ENCODE measurements at regions not wholly inside any gene's neighbourhood (a gene's known extent, or its start where the extent isn't known, plus 50 kb on each side); places are given as distances from the start of the nearest gene placed in this dataset.

GRCh38 chr1:196070940-196071339 lies 537.3 kb downstream of the KCNT2 start:
- Mint-ChIP-seq H3K27ac (no peak overlapping the region), H3K4me3 (no peak overlapping the region), H3K36me3 (ENCODE audit: low read depth) (no peaks in the 10 kb centered on the region), H3K4me1 (ENCODE audit: low read depth) (no peaks in the 10 kb centered on the region), H3K9me3 (peaks cover 6% of the 10 kb centered on the region; the same call in 1 of the 2 replicates), H3K27me3 (ENCODE audit: insufficient read depth) (no peaks in the 10 kb centered on the region)
- TF ChIP-seq CTCF (IDR thresholded peaks at IDR 0.05): no peak
- no peak for DNase-seq

- TF ChIP-seq CTCF (IDR thresholded peaks at IDR 0.05): no peak
- no peak for DNase-seq
- H3K4me1 Mint-ChIP-seq (ENCODE audit: low read depth): no peaks in the 10 kb centered on the region
- no peaks in the 10 kb centered on the region for H3K27me3 Mint-ChIP-seq (ENCODE audit: insufficient read depth)
- H3K36me3 Mint-ChIP-seq (ENCODE audit: low read depth): no peaks in the 10 kb centered on the region
- no peak overlapping the region for H3K27ac Mint-ChIP-seq
- no peak overlapping the region for H3K4me3 Mint-ChIP-seq
- peaks cover 6% of the 10 kb centered on the region; the same call in 1 of the 2 replicates for H3K9me3 Mint-ChIP-seq
Measured at GRCh38 chr1:196063952-196064351, 544.3 kb downstream of the KCNT2 start.

- no peaks in the 10 kb centered on the region for H3K36me3 Mint-ChIP-seq (ENCODE audit: low read depth)
- H3K27me3 Mint-ChIP-seq (ENCODE audit: insufficient read depth): no peaks in the 10 kb centered on the region
- H3K4me3 Mint-ChIP-seq: no peak overlapping the region
- TF ChIP-seq CTCF (IDR thresholded peaks at IDR 0.05): no peak
- H3K9me3 Mint-ChIP-seq: peaks cover 6% of the 10 kb centered on the region; the same call in 1 of the 2 replicates
- H3K27ac Mint-ChIP-seq: no peak overlapping the region
- H3K4me1 Mint-ChIP-seq (ENCODE audit: low read depth): no peaks in the 10 kb centered on the region
- no peak for DNase-seq
Measured at GRCh38 chr1:196063294-196063693, 544.9 kb downstream of the KCNT2 start.

GRCh38 chr1:196060539-196060938 lies 547.7 kb downstream of the KCNT2 start:
- TF ChIP-seq CTCF (IDR thresholded peaks at IDR 0.05): no peak
- DNase-seq: no peak
- H3K4me1 Mint-ChIP-seq (ENCODE audit: low read depth): no peaks in the 10 kb centered on the region
- H3K27me3 Mint-ChIP-seq (ENCODE audit: insufficient read depth): no peaks in the 10 kb centered on the region
- no peak overlapping the region for H3K27ac Mint-ChIP-seq
- H3K4me3 Mint-ChIP-seq: no peak overlapping the region
- no peaks in the 10 kb centered on the region; the same call in 1 of the 2 replicates for H3K9me3 Mint-ChIP-seq
- H3K36me3 Mint-ChIP-seq (ENCODE audit: low read depth): no peaks in the 10 kb centered on the region

GRCh38 chr1:196059210-196059609 lies 549.0 kb downstream of the KCNT2 start:
- TF ChIP-seq CTCF (IDR thresholded peaks at IDR 0.05): no peak
- Mint-ChIP-seq H3K27ac (no peak overlapping the region), H3K4me3 (no peak overlapping the region), H3K4me1 (ENCODE audit: low read depth) (no peaks in the 10 kb centered on the region), H3K27me3 (ENCODE audit: insufficient read depth) (no peaks in the 10 kb centered on the region), H3K36me3 (ENCODE audit: low read depth) (no peaks in the 10 kb centered on the region), H3K9me3 (no peaks in the 10 kb centered on the region; the same call in 1 of the 2 replicates)
- DNase-seq: no peak

GRCh38 chr1:196056966-196057365 lies 551.3 kb downstream of the KCNT2 start:
- Mint-ChIP-seq H3K27me3 (ENCODE audit: insufficient read depth) (no peaks in the 10 kb centered on the region), H3K36me3 (ENCODE audit: low read depth) (no peaks in the 10 kb centered on the region), H3K27ac (no peak overlapping the region), H3K4me1 (ENCODE audit: low read depth) (no peaks in the 10 kb centered on the region; the same call in 1 of the 2 replicates), H3K4me3 (no peak overlapping the region), H3K9me3 (no peaks in the 10 kb centered on the region; the same call in 1 of the 2 replicates)
- no peak for TF ChIP-seq CTCF (IDR thresholded peaks at IDR 0.05)
- DNase-seq: no peak
